HCT116 (cell line): ENCODE measurements at regions not wholly inside any gene's neighbourhood (a gene's known extent, or its start where the extent isn't known, plus 50 kb on each side); places are given as distances from the start of the nearest gene placed in this dataset.

Experiments
- ATAC-seq: fragments of 200-7000 bp; cut with Tn5 transposase; 2 replicates; pipeline ENCODE4 v1.9.1; 2020; ENCODE audit warnings: mild to moderate bottlenecking, moderate library complexity
- BruUV-seq: library from RNA; stranded (reverse); fragments of 400-500 nt; replicated peaks from 2 replicates; lab custom pipeline; 2021; lab: Mats Ljungman, UMichigan
- CTCF ChIA-PET: fragments of 300-600 bp; sonication (Branson Sonifier 250); formaldehyde crosslinking; loops from one replicate; lab custom pipeline; 2021; ENCODE audit warnings: antibody characterized with exemption; lab: Charles Lee
- POLR2A ChIA-PET: fragments of 300-600, 350-600 bp; sonication (Branson Sonifier 250); formaldehyde crosslinking; loops from one replicate; lab custom pipeline; 2021; ENCODE audit warnings: antibody characterized with exemption; lab: Charles Lee
- RAD21 ChIA-PET, 2 experiments: fragments of 300-600 bp; sonication (Branson Sonifier 250); formaldehyde crosslinking; loops; one replicate each; lab custom pipeline; 2023; ENCODE audit warnings: low total read pairs in 2 of 2; ENCODE audit not compliant: uncharacterized antibody in 2 of 2, unreplicated experiment in 2 of 2, low non-redundant PET in 1 of 2; lab: Charles Lee
- DNase-seq: peaks from one replicate; pipeline ENCODE4 v3.0.0-alpha.2; 2010; ENCODE audit warnings: low read depth, low spot score
- H2AFZ ChIP-seq: fragments of 200-600 bp; shearing (Covaris generic), sonication (generic); 2 replicates; pipeline ENCODE4 v1.6.1; 2017; ENCODE audit warnings: low read depth, mixed run types, mixed read lengths, antibody characterized with exemption, low read length; ENCODE audit not compliant: poor library complexity, severe bottlenecking
- H3K27ac ChIP-seq: 2 replicates; pipeline ENCODE4 v1.5.1; 2012; ENCODE audit warnings: low read depth, low read length
- H3K27me3 ChIP-seq: fragments of 200-600 bp; sonication (generic); 2 replicates; pipeline ENCODE4 v1.6.1; 2016; ENCODE audit warnings: mixed run types, low read length, mixed read lengths; ENCODE audit not compliant: insufficient read depth
- H3K36me3 ChIP-seq, 2 experiments: fragments of 200-500 bp in 1 of 2; fragments of 200-600 bp in 1 of 2; sonication (Bioruptor generic) in 1 of 2; sonication (generic) in 1 of 2; 2 replicates each; pipeline versions ENCODE4 v1.5.1 to v1.6.1; 2014 to 2016; ENCODE audit warnings: low read length in 2 of 2, inconsistent platforms in 1 of 2, mixed read lengths in 1 of 2, mixed run types in 1 of 2; ENCODE audit not compliant: insufficient read depth in 2 of 2, control insufficient read depth in 1 of 2
- H3K4me1 ChIP-seq, 2 experiments: fragments of 200-600 bp in 1 of 2; sonication (generic) in 1 of 2; 2 replicates each; pipeline versions ENCODE4 v1.5.1 to v1.6.1; 2012 to 2017; ENCODE audit warnings: low read length in 2 of 2, inconsistent platforms in 1 of 2, mild to moderate bottlenecking in 1 of 2, mixed read lengths in 1 of 2, mixed run types in 1 of 2, moderate library complexity in 1 of 2; ENCODE audit not compliant: insufficient read depth in 2 of 2, control insufficient read depth in 1 of 2
- H3K4me2 ChIP-seq: fragments of 200-600 bp; sonication (generic); 2 replicates; pipeline ENCODE4 v1.6.1; 2017; ENCODE audit warnings: mixed run types, low read length, mixed read lengths
- H3K4me3 ChIP-seq, 2 experiments: fragments of 200-600 bp in 1 of 2; sonication (generic) in 1 of 2; replicated peaks in 1 of 2; 2 replicates each; pipeline ENCODE4 v1.5.1; 2011 to 2016; ENCODE audit warnings: low read length in 2 of 2, control low read depth in 1 of 2, low read depth in 1 of 2, mild to moderate bottlenecking in 1 of 2, mixed read lengths in 1 of 2, mixed run types in 1 of 2
- H3K79me2 ChIP-seq: fragments of 200-600 bp; sonication (generic); 2 replicates; pipeline ENCODE4 v1.6.1; 2017; ENCODE audit warnings: mild to moderate bottlenecking, mixed run types, low read length, moderate library complexity, mixed read lengths; ENCODE audit not compliant: insufficient read depth
- H3K9ac ChIP-seq: fragments of 200-600 bp; sonication (generic); 2 replicates; pipeline ENCODE4 v1.6.1; 2016; ENCODE audit warnings: low read length, mixed read lengths
- H3K9me2 ChIP-seq: fragments of 200-600 bp; sonication (generic), shearing (Covaris generic); 2 replicates; pipeline ENCODE4 v1.6.1; 2017; ENCODE audit warnings: mixed run types, mild to moderate bottlenecking, moderate library complexity; ENCODE audit not compliant: insufficient read depth
- H3K9me3 ChIP-seq, 2 experiments: fragments of 200-500 bp in 1 of 2; fragments of 200-600 bp in 1 of 2; sonication (Bioruptor generic) in 1 of 2; sonication (generic) in 1 of 2; 2 replicates each; pipeline ENCODE4 v1.6.1; 2014 to 2017; ENCODE audit warnings: low read length in 2 of 2, mixed read lengths in 2 of 2, inconsistent platforms in 1 of 2, low read depth in 1 of 2, mild to moderate bottlenecking in 1 of 2, mixed run types in 1 of 2, moderate library complexity in 1 of 2; ENCODE audit not compliant: control insufficient read depth in 1 of 2, insufficient read depth in 1 of 2
- H4K20me1 ChIP-seq: fragments of 200-600 bp; sonication (generic), shearing (Covaris generic); 2 replicates; pipeline ENCODE4 v1.6.1; 2017; ENCODE audit warnings: mixed run types, mild to moderate bottlenecking, moderate library complexity; ENCODE audit not compliant: insufficient read depth
- CEBPB ChIP-seq: IDR thresholded peaks from 2 replicates; pipeline ENCODE4 v1.6.1; 2012; ENCODE audit warnings: low read depth
- CTCF ChIP-seq, 3 experiments: fragments of 200-600 bp in 1 of 3; sonication (generic) in 1 of 3; IDR thresholded peaks in 2 of 3; conservative IDR thresholded peaks in 1 of 3; 2 replicates each; pipeline ENCODE4 v1.5.1; 2012 to 2017; ENCODE audit warnings: low read depth in 2 of 3, low read length in 2 of 3, antibody characterized with exemption in 1 of 3, borderline replicate concordance in 1 of 3, control low read depth in 1 of 3, mild to moderate bottlenecking in 1 of 3, mixed read lengths in 1 of 3, mixed run types in 1 of 3, moderate library complexity in 1 of 3; ENCODE audit not compliant: insufficient read depth in 1 of 3
- EGR1 ChIP-seq: IDR thresholded peaks from 2 replicates; pipeline ENCODE4 v1.6.1; 2012; ENCODE audit warnings: low read depth
- ELF1 ChIP-seq: IDR thresholded peaks from 2 replicates; pipeline ENCODE4 v1.6.1; 2012; ENCODE audit warnings: low read depth, borderline replicate concordance
- EZH2phosphoT487 ChIP-seq: fragments of 200-600 bp; IDR thresholded peaks from 2 replicates; pipeline ENCODE4 v1.6.1; 2018; ENCODE audit warnings: antibody characterized with exemption, borderline replicate concordance
- FOSL1 ChIP-seq: IDR thresholded peaks from 2 replicates; pipeline ENCODE4 v1.6.1; 2012; ENCODE audit warnings: low read depth
- POLR2A ChIP-seq: IDR thresholded peaks from 2 replicates; pipeline ENCODE4 v1.7.0; 2011; ENCODE audit warnings: borderline replicate concordance; ENCODE audit not compliant: insufficient read depth, insufficient read length; ENCODE audit errors: extremely low read depth
- SIN3A ChIP-seq: IDR thresholded peaks from 2 replicates; pipeline ENCODE4 v1.6.1; 2012; ENCODE audit warnings: low read depth
- SP1 ChIP-seq: IDR thresholded peaks from 2 replicates; pipeline ENCODE4 v1.6.1; 2012; ENCODE audit warnings: low read depth
- SRF ChIP-seq: IDR thresholded peaks from 2 replicates; pipeline ENCODE4 v1.6.1; 2012; ENCODE audit warnings: low read depth
- YY1 ChIP-seq: IDR thresholded peaks from 2 replicates; pipeline ENCODE4 v1.6.1; 2011; ENCODE audit warnings: low read length, low read depth, moderate library complexity, mild to moderate bottlenecking; ENCODE audit not compliant: insufficient replicate concordance; ENCODE audit errors: extremely low read depth
- ZFX ChIP-seq: fragments of 450-650 bp; IDR thresholded peaks from 2 replicates; pipeline ENCODE4 v1.6.1; 2017
- intact Hi-C: fragments of 100-400 bp; cut with micrococcal nuclease; formaldehyde crosslinking; loops from 2 replicates; pipeline ENCODE4 v1.10.0; 2022

- no peak overlapping the region for H3K4me3 ChIP-seq
- BruUV-seq = no TSS peak
- H3K9me2 ChIP-seq = no peaks in the 10 kb centered on the region
- H3K9me3 ChIP-seq = no peaks in the 10 kb centered on the region
- CTCF ChIA-PET = no interaction called here
- H3K4me1 ChIP-seq = no peaks in the 10 kb centered on the region
- no peak for ATAC-seq
- no peaks in the 10 kb centered on the region for H3K79me2 ChIP-seq
- H3K9ac ChIP-seq = no peak overlapping the region
- POLR2A ChIA-PET = no interaction called here
- H2AFZ ChIP-seq = no peak overlapping the region
- H3K27me3 ChIP-seq = no peaks in the 10 kb centered on the region
- DNase-seq = no peak
- RAD21 ChIA-PET = no interaction called here
- no peaks in the 10 kb centered on the region for H3K36me3 ChIP-seq
- intact Hi-C loops = no loop called here
- TF ChIP-seq EZH2phosphoT487 (no peak), SIN3A (no peak), YY1 (no peak), POLR2A (no peak), ZFX (no peak)
- no peak overlapping the region for H3K4me2 ChIP-seq
- no peaks in the 10 kb centered on the region for H4K20me1 ChIP-seq
- no peak overlapping the region for H3K27ac ChIP-seq
Measured at GRCh38 chr5:89546657-89547056, 663.7 kb upstream of the MEF2C start.

DNA sequence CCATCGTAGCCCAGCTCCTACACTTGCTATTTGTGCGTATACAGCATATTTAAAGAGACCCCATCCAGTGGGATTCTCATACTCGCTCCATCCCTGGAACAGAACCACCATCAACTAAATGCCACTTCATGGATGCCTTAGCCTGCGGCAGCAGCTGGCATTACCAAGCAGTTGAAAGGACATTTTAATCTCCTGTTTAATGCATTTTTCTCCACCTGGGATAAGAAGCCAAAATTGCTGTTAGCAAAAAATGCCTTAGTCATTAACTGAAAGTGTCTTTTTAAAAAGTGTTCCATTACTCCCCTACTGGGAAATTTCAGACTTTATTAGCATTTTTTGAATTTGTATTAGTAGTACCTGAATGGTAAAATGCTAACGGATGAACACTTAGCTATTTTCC lies 662.6 kb upstream of the MEF2C start:
- H3K9ac ChIP-seq = no peak overlapping the region
- no peak overlapping the region for H3K4me3 ChIP-seq
- ChIA-PET CTCF (no interaction called here), RAD21 (no interaction called here), POLR2A (no interaction called here)
- H3K27ac ChIP-seq = no peak overlapping the region
- ATAC-seq (no peak), DNase-seq (no peak)
- H3K79me2 ChIP-seq = no peaks in the 10 kb centered on the region
- H3K4me1 ChIP-seq = no peaks in the 10 kb centered on the region
- H3K27me3 ChIP-seq = no peaks in the 10 kb centered on the region
- H3K9me2 ChIP-seq = no peaks in the 10 kb centered on the region
- H3K4me2 ChIP-seq = no peak overlapping the region
- no peaks in the 10 kb centered on the region for H3K36me3 ChIP-seq
- intact Hi-C loops = no loop called here
- no peak overlapping the region for H2AFZ ChIP-seq
- TF ChIP-seq CEBPB = no peak
- TF ChIP-seq SRF = no peak
- TF ChIP-seq EGR1 = no peak
- TF ChIP-seq CTCF (IDR thresholded peaks at IDR 0.05 in 2 of 3, conservative IDR thresholded peaks at IDR 0.05 in 1 of 3; ENCODE audit: borderline replicate concordance in 1 of 3, insufficient read depth in 1 of 3, low read depth in 2 of 3, low read length in 2 of 3) = no peak
- TF ChIP-seq FOSL1 = no peak
- no peak for TF ChIP-seq SP1
- no peak for TF ChIP-seq ELF1
- BruUV-seq = no TSS peak
- no peaks in the 10 kb centered on the region for H3K9me3 ChIP-seq
- H4K20me1 ChIP-seq = no peaks in the 10 kb centered on the region
